ENCODE measurements at regions not wholly inside any gene's neighbourhood (a gene's known extent, or its start where the extent isn't known, plus 50 kb on each side); places are given as distances from the start of the nearest gene placed in this dataset.

DNA sequence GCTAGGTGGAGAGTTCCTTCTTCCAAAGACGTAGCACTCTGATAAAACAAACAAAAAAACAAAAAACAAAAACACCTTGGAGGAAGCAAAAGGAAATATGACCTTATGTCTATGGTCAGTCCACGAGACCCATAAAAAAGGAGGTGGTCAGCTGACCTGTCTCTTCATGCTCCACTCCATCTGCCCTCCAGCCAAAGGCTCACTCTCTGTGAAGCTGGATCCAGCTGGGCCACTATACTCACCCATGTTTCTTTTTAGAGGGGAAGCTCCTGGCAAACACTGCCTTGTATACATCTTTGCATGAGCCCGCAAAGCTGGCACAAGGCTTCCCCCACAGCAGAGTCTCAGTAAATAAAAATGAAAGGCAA is 126.1 kb upstream of the CACHD1 start:
- Histone ChIP-seq H4K20me1 (ENCODE audit: insufficient read depth, low read length) (no peaks in the 10 kb centered on the region), H2BK120ac (ENCODE audit: low read depth, low read length) (no peak overlapping the region), H2BK20ac (ENCODE audit: low read depth, low read length) (no peak overlapping the region), H3K14ac (replicated peaks; ENCODE audit: low read depth, low read length) (no peak overlapping the region), H3K27ac (ENCODE audit: insufficient read depth, low read length) (no peak overlapping the region), H2AK9ac (replicated peaks; ENCODE audit: low read depth, low read length, poor library complexity) (no peak overlapping the region), H2AK5ac (ENCODE audit: low read depth, low read length) (no peak overlapping the region), H2BK15ac (ENCODE audit: low read depth, low read length) (no peak overlapping the region), H2AFZ (replicated peaks; ENCODE audit: low read length, poor library complexity) (no peak overlapping the region), H4K5ac (ENCODE audit: low read depth, low read length) (no peak overlapping the region), H3K4me3 (ENCODE audit: insufficient read depth, low read depth, low read length) (no peak overlapping the region), H3K9me3 (ENCODE audit: control insufficient read depth, insufficient read depth, low read length) (no peaks in the 10 kb centered on the region), H3K4ac (ENCODE audit: low read depth, low read length) (no peak overlapping the region), H3K79me1 (ENCODE audit: low read depth in 1 of 2, low read length in 2 of 2) (no peaks in the 10 kb centered on the region), H3K27me3 (ENCODE audit: control insufficient read depth, insufficient read depth, low read length) (peaks cover 3% of the 10 kb centered on the region; the same call in 1 of the 2 replicates), H3K9ac (ENCODE audit: low read depth, low read length) (no peak overlapping the region), H4K91ac (ENCODE audit: insufficient read depth, low read depth, low read length) (no peak overlapping the region), H3K18ac (ENCODE audit: low read depth, low read length) (no peak overlapping the region), H2BK5ac (ENCODE audit: low read depth, low read length, poor library complexity, severe bottlenecking) (no peak overlapping the region), H3K23ac (ENCODE audit: low read depth, low read length) (no peak overlapping the region), H3K4me1 (ENCODE audit: control insufficient read depth, insufficient read depth, low read length) (no peaks in the 10 kb centered on the region; the same call in 1 of the 2 replicates), H3K4me2 (ENCODE audit: low read depth, low read length) (no peak overlapping the region), H4K8ac (ENCODE audit: low read depth in 2 of 2, low read length in 2 of 2) (no peak overlapping the region), H3K56ac (ENCODE audit: extremely low read depth, insufficient read depth, low read length) (no peak overlapping the region), H3K9me1 (ENCODE audit: insufficient read depth, low read length) (no peaks in the 10 kb centered on the region), H3K36me3 (ENCODE audit: control insufficient read depth, insufficient read depth, low read length) (no peaks in the 10 kb centered on the region)
- no TSS peak for BruUV-seq (replicated peaks)
- ChIA-PET POLR2A (ENCODE audit: unreplicated experiment) (no interaction called here), CTCF (no interaction called here)
- no CpG with 5 or more reads among the region's 3 CpGs for WGBS, 2 experiments (ENCODE audit: extremely low coverage in 2 of 2, insufficient read length in 1 of 2)
- in situ Hi-C loops (cut with MboI; ENCODE audit: low sequenced_read_pairs) (no loop called here), dilution Hi-C loops (cut with HindIII; ENCODE audit: low sequenced_read_pairs, unreplicated experiment) (no loop called here), intact Hi-C loops (cut with micrococcal nuclease) (no loop called here)
- DNase-seq (no peak), ATAC-seq (ENCODE audit: low read depth) (no peak)
- TF ChIP-seq POLR2A (IDR thresholded peaks at IDR 0.05; ENCODE audit: low read depth, low read length) (no peak), MXI1 (IDR thresholded peaks at IDR 0.05; ENCODE audit: borderline replicate concordance, low read depth, low read length) (no peak), CEBPB (IDR thresholded peaks at IDR 0.05; ENCODE audit: low read depth, low read length) (no peak), RFX5 (IDR thresholded peaks at IDR 0.05; ENCODE audit: low read depth, low read length) (no peak), RAD21 (IDR thresholded peaks at IDR 0.05; ENCODE audit: low read length) (no peak), FOS (IDR thresholded peaks at IDR 0.05; ENCODE audit: low read depth, low read length) (no peak), BHLHE40 (IDR thresholded peaks at IDR 0.05; ENCODE audit: low read depth, low read length) (no peak), MAFK (IDR thresholded peaks at IDR 0.05; ENCODE audit: low read depth, low read length) (no peak), SMC3 (IDR thresholded peaks at IDR 0.05; ENCODE audit: low read depth, low read length) (no peak)
- TF ChIP-seq, protein P1, sequence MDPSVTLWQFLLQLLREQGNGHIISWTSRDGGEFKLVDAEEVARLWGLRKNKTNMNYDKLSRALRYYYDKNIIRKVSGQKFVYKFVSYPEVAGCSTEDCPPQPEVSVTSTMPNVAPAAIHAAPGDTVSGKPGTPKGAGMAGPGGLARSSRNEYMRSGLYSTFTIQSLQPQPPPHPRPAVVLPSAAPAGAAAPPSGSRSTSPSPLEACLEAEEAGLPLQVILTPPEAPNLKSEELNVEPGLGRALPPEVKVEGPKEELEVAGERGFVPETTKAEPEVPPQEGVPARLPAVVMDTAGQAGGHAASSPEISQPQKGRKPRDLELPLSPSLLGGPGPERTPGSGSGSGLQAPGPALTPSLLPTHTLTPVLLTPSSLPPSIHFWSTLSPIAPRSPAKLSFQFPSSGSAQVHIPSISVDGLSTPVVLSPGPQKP (IDR thresholded peaks at IDR 0.05; ENCODE audit: borderline replicate concordance, low read depth, low read length), result no peak
- TF ChIP-seq, protein P2, sequence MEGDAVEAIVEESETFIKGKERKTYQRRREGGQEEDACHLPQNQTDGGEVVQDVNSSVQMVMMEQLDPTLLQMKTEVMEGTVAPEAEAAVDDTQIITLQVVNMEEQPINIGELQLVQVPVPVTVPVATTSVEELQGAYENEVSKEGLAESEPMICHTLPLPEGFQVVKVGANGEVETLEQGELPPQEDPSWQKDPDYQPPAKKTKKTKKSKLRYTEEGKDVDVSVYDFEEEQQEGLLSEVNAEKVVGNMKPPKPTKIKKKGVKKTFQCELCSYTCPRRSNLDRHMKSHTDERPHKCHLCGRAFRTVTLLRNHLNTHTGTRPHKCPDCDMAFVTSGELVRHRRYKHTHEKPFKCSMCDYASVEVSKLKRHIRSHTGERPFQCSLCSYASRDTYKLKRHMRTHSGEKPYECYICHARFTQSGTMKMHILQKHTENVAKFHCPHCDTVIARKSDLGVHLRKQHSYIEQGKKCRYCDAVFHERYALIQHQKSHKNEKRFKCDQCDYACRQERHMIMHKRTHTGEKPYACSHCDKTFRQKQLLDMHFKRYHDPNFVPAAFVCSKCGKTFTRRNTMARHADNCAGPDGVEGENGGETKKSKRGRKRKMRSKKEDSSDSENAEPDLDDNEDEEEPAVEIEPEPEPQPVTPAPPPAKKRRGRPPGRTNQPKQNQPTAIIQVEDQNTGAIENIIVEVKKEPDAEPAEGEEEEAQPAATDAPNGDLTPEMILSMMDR (conservative IDR thresholded peaks at IDR 0.05; ENCODE audit: low read depth, low read length), result no peak
